ENCODE measurements at regions not wholly inside any gene's neighbourhood (a gene's known extent, or its start where the extent isn't known, plus 50 kb on each side); places are given as distances from the start of the nearest gene placed in this dataset.
A peak's percentile ranks its signal among the peaks of the same experiment; 100 is the strongest.

GRCh38 chr4:14096396-14096965 lies 469.0 kb upstream of the BOD1L1 start:
- Histone ChIP-seq H3K27me3 (ENCODE audit: control insufficient read depth, insufficient read depth, low read length) (no peaks in the 10 kb centered on the region), H3K36me3 (ENCODE audit: control insufficient read depth, insufficient read depth, low read length) (no peaks in the 10 kb centered on the region), H3K79me2 (no peaks in the 10 kb centered on the region), H3K4me2 (ENCODE audit: low read length) (no peak overlapping the region), H3K27ac (no peak overlapping the region), H3K9ac (no peak overlapping the region), H3K4me1 (peaks cover 9% of the 10 kb centered on the region), H3K4me3 (ENCODE audit: low read depth, low read length) (no peak overlapping the region), H2AFZ (no peak overlapping the region), H3K9me3 (ENCODE audit: control insufficient read depth, low read length) (no peaks in the 10 kb centered on the region)
- TF ChIP-seq CTCF (IDR thresholded peaks at IDR 0.05), result no peak

- Histone ChIP-seq H3K27ac (peak overlapping the region; percentile 49), H3K4me1 (peaks cover 14% of the 10 kb centered on the region), H2AFZ (no peak overlapping the region), H3K4me2 (ENCODE audit: low read length) (no peak overlapping the region), H3K79me2 (no peaks in the 10 kb centered on the region), H3K9ac (no peak overlapping the region), H3K36me3 (ENCODE audit: control insufficient read depth, insufficient read depth, low read length) (no peaks in the 10 kb centered on the region), H3K4me3 (ENCODE audit: low read depth, low read length) (no peak overlapping the region), H3K27me3 (ENCODE audit: control insufficient read depth, insufficient read depth, low read length) (no peaks in the 10 kb centered on the region), H3K9me3 (ENCODE audit: control insufficient read depth, low read length) (no peaks in the 10 kb centered on the region)
- no peak for TF ChIP-seq CTCF (IDR thresholded peaks at IDR 0.05)
These were observed 472.8 kb upstream of the BOD1L1 start for GRCh38 chr4:14100349-14100748.

GRCh38 chr4:14110407-14110806 lies 482.9 kb upstream of the BOD1L1 start:
- H2AFZ ChIP-seq, result no peak overlapping the region
- no peaks in the 10 kb centered on the region for H3K36me3 ChIP-seq (ENCODE audit: control insufficient read depth, insufficient read depth, low read length)
- H3K9me3 ChIP-seq (ENCODE audit: control insufficient read depth, low read length), result no peaks in the 10 kb centered on the region
- H3K27ac ChIP-seq, result peak overlapping the region; percentile 94
- H3K9ac ChIP-seq, result no peak overlapping the region
- H3K4me2 ChIP-seq (ENCODE audit: low read length), result no peak overlapping the region
- no peak for TF ChIP-seq CTCF (IDR thresholded peaks at IDR 0.05)
- peaks cover 16% of the 10 kb centered on the region for H3K79me2 ChIP-seq
- H3K4me1 ChIP-seq, result peaks cover 5% of the 10 kb centered on the region
- no peaks in the 10 kb centered on the region for H3K27me3 ChIP-seq (ENCODE audit: control insufficient read depth, insufficient read depth, low read length)
- no peak overlapping the region for H3K4me3 ChIP-seq (ENCODE audit: low read depth, low read length)

- Histone ChIP-seq H2AFZ (no peak overlapping the region), H3K4me2 (ENCODE audit: low read length) (peak overlapping the region; percentile 58), H3K27me3 (ENCODE audit: control insufficient read depth, insufficient read depth, low read length) (no peaks in the 10 kb centered on the region), H3K4me1 (peaks cover 16% of the 10 kb centered on the region), H3K27ac (peak overlapping the region; percentile 94), H3K9me3 (ENCODE audit: control insufficient read depth, low read length) (no peaks in the 10 kb centered on the region), H3K36me3 (ENCODE audit: control insufficient read depth, insufficient read depth, low read length) (no peaks in the 10 kb centered on the region), H3K9ac (no peak overlapping the region), H3K79me2 (peaks cover 16% of the 10 kb centered on the region), H3K4me3 (ENCODE audit: low read depth, low read length) (peak overlapping the region; percentile 51)
- no peak for TF ChIP-seq CTCF (IDR thresholded peaks at IDR 0.05)
These were observed 484.2 kb upstream of the BOD1L1 start for GRCh38 chr4:14111730-14112181.

- Histone ChIP-seq H3K9ac (no peak overlapping the region), H3K79me2 (peaks cover 16% of the 10 kb centered on the region), H3K27ac (peak overlapping the region; percentile 94), H3K27me3 (ENCODE audit: control insufficient read depth, insufficient read depth, low read length) (no peaks in the 10 kb centered on the region), H3K4me1 (peaks cover 27% of the 10 kb centered on the region), H3K4me3 (ENCODE audit: low read depth, low read length) (no peak overlapping the region), H3K36me3 (ENCODE audit: control insufficient read depth, insufficient read depth, low read length) (no peaks in the 10 kb centered on the region), H3K4me2 (ENCODE audit: low read length) (no peak overlapping the region), H3K9me3 (ENCODE audit: control insufficient read depth, low read length) (no peaks in the 10 kb centered on the region), H2AFZ (no peak overlapping the region)
- TF ChIP-seq CTCF (IDR thresholded peaks at IDR 0.05), result no peak
These were observed 487.6 kb upstream of the BOD1L1 start for GRCh38 chr4:14115106-14115505.
